ENCODE measurements at regions not wholly inside any gene's neighbourhood (a gene's known extent, or its start where the extent isn't known, plus 50 kb on each side); places are given as distances from the start of the nearest gene placed in this dataset.

DNA sequence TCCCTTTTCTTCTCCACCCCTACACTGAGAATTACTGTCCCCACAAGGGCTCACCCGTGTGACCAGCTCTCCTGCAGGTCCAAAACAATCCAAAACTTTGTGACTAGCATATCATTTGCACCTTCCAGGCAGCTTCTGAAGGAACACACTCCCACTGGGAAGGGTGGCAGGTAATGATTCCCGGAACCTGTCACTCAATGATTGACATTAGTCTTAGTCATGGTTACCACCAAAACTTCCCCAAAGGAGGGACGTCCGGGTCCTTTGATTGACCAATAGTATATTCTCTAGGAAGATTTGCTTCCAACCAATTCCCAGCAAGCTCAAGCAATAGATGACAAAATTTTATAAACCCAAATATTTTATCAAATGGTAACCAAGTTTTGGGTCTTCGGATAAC lies 127.7 kb upstream of the MYLIP start:
- no peak overlapping the region for H3K27ac ChIP-seq
- H3K36me3 ChIP-seq, result no peaks in the 10 kb centered on the region
- H3K9me3 ChIP-seq, result no peaks in the 10 kb centered on the region
- WGBS, result 96% methylated on average over 5 of the region's 5 CpGs
- no peak overlapping the region for H3K4me3 ChIP-seq
- H3K4me1 ChIP-seq (replicated peaks), result no peaks in the 10 kb centered on the region
- no peaks in the 10 kb centered on the region for H3K27me3 ChIP-seq (replicated peaks; ENCODE audit: insufficient read depth)
- no peak for DNase-seq (ENCODE audit: low spot score)
- TF ChIP-seq POLR2A (IDR thresholded peaks at IDR 0.05), result no peak
- no peak for TF ChIP-seq POLR2AphosphoS5 (IDR thresholded peaks at IDR 0.05)
- TF ChIP-seq, protein P1, sequence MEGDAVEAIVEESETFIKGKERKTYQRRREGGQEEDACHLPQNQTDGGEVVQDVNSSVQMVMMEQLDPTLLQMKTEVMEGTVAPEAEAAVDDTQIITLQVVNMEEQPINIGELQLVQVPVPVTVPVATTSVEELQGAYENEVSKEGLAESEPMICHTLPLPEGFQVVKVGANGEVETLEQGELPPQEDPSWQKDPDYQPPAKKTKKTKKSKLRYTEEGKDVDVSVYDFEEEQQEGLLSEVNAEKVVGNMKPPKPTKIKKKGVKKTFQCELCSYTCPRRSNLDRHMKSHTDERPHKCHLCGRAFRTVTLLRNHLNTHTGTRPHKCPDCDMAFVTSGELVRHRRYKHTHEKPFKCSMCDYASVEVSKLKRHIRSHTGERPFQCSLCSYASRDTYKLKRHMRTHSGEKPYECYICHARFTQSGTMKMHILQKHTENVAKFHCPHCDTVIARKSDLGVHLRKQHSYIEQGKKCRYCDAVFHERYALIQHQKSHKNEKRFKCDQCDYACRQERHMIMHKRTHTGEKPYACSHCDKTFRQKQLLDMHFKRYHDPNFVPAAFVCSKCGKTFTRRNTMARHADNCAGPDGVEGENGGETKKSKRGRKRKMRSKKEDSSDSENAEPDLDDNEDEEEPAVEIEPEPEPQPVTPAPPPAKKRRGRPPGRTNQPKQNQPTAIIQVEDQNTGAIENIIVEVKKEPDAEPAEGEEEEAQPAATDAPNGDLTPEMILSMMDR (IDR thresholded peaks at IDR 0.05), result no peak
- intact Hi-C loops (cut with DNase I), result no loop called here

DNA sequence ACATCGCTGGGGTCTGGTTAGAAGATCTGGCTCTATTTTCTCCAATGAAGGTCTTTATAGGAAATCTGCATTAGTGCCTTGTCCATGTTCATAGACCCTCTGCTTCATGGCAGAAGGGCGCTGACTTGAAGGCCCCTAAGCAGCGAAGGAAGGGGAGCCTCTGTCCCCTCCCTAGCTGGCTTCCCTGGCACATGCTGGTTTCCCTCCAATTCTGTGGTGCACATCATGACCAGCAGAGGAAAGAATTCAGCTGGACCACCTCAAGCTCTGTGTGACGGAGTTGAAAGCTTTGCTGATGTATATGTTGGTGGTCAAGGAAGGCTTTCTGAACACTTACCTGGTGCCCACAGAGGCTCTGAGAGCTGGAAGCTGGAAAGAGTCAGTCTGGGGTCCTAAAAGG lies 129.7 kb upstream of the MYLIP start:
- Histone ChIP-seq H3K9me3 (no peaks in the 10 kb centered on the region), H3K27me3 (replicated peaks; ENCODE audit: insufficient read depth) (no peaks in the 10 kb centered on the region), H3K27ac (no peak overlapping the region), H3K36me3 (no peaks in the 10 kb centered on the region), H3K4me1 (replicated peaks) (no peaks in the 10 kb centered on the region), H3K4me3 (no peak overlapping the region)
- TF ChIP-seq, protein P1 (IDR thresholded peaks at IDR 0.05), result no peak
- TF ChIP-seq POLR2AphosphoS5 (IDR thresholded peaks at IDR 0.05) (no peak), POLR2A (IDR thresholded peaks at IDR 0.05) (no peak)
- DNase-seq (ENCODE audit: low spot score), result no peak
- intact Hi-C loops (cut with DNase I), result no loop called here
- 91% methylated on average over 4 of the region's 4 CpGs for WGBS

GRCh38 chr6:15997586-15998388 lies 131.1 kb upstream of the MYLIP start:
- Histone ChIP-seq H3K27ac (no peak overlapping the region), H3K27me3 (replicated peaks; ENCODE audit: insufficient read depth) (no peaks in the 10 kb centered on the region), H3K4me1 (replicated peaks) (no peaks in the 10 kb centered on the region), H3K9me3 (no peaks in the 10 kb centered on the region), H3K4me3 (no peak overlapping the region), H3K36me3 (no peaks in the 10 kb centered on the region)
- intact Hi-C loops (cut with DNase I), result no loop called here
- no peak for DNase-seq (ENCODE audit: low spot score)
- TF ChIP-seq POLR2A (IDR thresholded peaks at IDR 0.05) (no peak), POLR2AphosphoS5 (IDR thresholded peaks at IDR 0.05) (no peak)
- TF ChIP-seq, protein P1 (IDR thresholded peaks at IDR 0.05), result no peak
- WGBS, result 59% methylated on average over 6 of the region's 6 CpGs

- H3K9me3 ChIP-seq, result no peaks in the 10 kb centered on the region
- 90% methylated on average over 2 of the region's 2 CpGs for WGBS
- TF ChIP-seq POLR2A (IDR thresholded peaks at IDR 0.05) (no peak), POLR2AphosphoS5 (IDR thresholded peaks at IDR 0.05) (no peak)
- TF ChIP-seq, protein P1 (IDR thresholded peaks at IDR 0.05), result no peak
- no peak overlapping the region for H3K27ac ChIP-seq
- DNase-seq (ENCODE audit: low spot score), result no peak
- H3K27me3 ChIP-seq (replicated peaks; ENCODE audit: insufficient read depth), result no peaks in the 10 kb centered on the region
- H3K4me3 ChIP-seq, result no peak overlapping the region
- H3K36me3 ChIP-seq, result no peaks in the 10 kb centered on the region
- H3K4me1 ChIP-seq (replicated peaks), result no peaks in the 10 kb centered on the region
- intact Hi-C loops (cut with DNase I), result no loop called here
These were observed 132.9 kb upstream of the MYLIP start for GRCh38 chr6:15996030-15996429.

DNA sequence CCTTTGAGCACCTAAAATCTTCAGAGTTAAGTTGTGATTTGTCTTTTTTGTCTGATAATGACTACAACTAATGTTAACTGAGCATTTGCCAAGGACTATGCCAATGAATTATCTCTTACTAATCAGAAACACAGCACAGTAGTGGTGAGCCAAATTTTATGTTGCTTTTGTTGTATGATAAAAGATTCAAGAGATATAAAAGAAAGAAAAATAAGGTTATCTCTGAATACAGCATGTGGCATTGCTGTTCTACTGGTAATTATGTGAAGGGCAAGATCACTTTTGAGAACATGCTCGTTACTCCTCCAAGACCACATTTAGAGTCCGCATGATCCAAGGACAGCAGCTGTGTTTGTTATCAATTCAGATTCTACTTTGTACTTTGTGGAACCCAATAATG lies 133.4 kb upstream of the MYLIP start:
- 98% methylated on average over 2 of the region's 2 CpGs for WGBS
- no peak for DNase-seq (ENCODE audit: low spot score)
- no peak for TF ChIP-seq POLR2A (IDR thresholded peaks at IDR 0.05)
- TF ChIP-seq, protein P1 (IDR thresholded peaks at IDR 0.05), result no peak
- no peak for TF ChIP-seq POLR2AphosphoS5 (IDR thresholded peaks at IDR 0.05)
- Histone ChIP-seq H3K27me3 (replicated peaks; ENCODE audit: insufficient read depth) (no peaks in the 10 kb centered on the region), H3K4me1 (replicated peaks) (no peaks in the 10 kb centered on the region), H3K9me3 (no peaks in the 10 kb centered on the region), H3K27ac (no peak overlapping the region), H3K36me3 (no peaks in the 10 kb centered on the region), H3K4me3 (no peak overlapping the region)
- intact Hi-C loops (cut with DNase I), result no loop called here

Measured in prostate gland (tissue), 2 donors.